Testis (tissue), 2 donors: ENCODE measurements at regions not wholly inside any gene's neighbourhood (a gene's known extent, or its start where the extent isn't known, plus 50 kb on each side); places are given as distances from the start of the nearest gene placed in this dataset.

Experiments
- DNase-seq: peaks from one replicate; pipeline ENCODE4 v3.0.0-alpha.2; 2019
- H3K27ac ChIP-seq, 2 donors: fragments of 200-600 bp; sonication (generic); one replicate each; pipeline ENCODE4 v1.5.1; 2019
- H3K27me3 ChIP-seq: fragments of 200-600 bp; sonication (generic); one replicate; pipeline ENCODE4 v1.5.1; 2019
- H3K36me3 ChIP-seq: fragments of 200-600 bp; sonication (generic); one replicate; pipeline ENCODE4 v1.5.1; 2017; ENCODE audit warnings: low read depth; ENCODE audit errors: missing control alignments
- H3K4me1 ChIP-seq: fragments of 200-600 bp; sonication (generic); one replicate; pipeline ENCODE4 v1.5.1; 2019
- H3K4me3 ChIP-seq, 2 donors: fragments of 200-600 bp; sonication (generic); one replicate each; pipeline ENCODE4 v1.5.1; 2017 to 2019
- H3K9me3 ChIP-seq: fragments of 200-600 bp; sonication (generic); one replicate; pipeline ENCODE4 v1.5.1; 2017
- CTCF ChIP-seq, 3 experiments: fragments of 450-650 bp in 2 of 3; fragments of 200-600 bp in 1 of 3; sonication (generic) in 1 of 3; IDR thresholded peaks; one replicate each; pipeline ENCODE4 v1.5.1; 2016 to 2019; ENCODE audit warnings: antibody characterized with exemption in 3 of 3, mild to moderate bottlenecking in 2 of 3, moderate library complexity in 1 of 3
- POLR2A ChIP-seq: fragments of 450-650 bp; IDR thresholded peaks from one replicate; pipeline ENCODE4 v1.6.1; 2017; ENCODE audit warnings: antibody characterized with exemption, mild to moderate bottlenecking, moderate library complexity
- WGBS, 2 donors: methylation state at CpG; one replicate each; pipeline ENCODE4 v1.1.5; 2018; 5-methylcytosine and 5-hydroxymethylcytosine counted together
- intact Hi-C: fragments of 100-400 bp; cut with DNase I; formaldehyde crosslinking; loops from one replicate; pipeline ENCODE4 v1.15.1; 2023; ENCODE audit warnings: low total_unique reads

- Histone ChIP-seq H3K4me1 (no peaks in the 10 kb centered on the region), H3K36me3 (no peaks in the 10 kb centered on the region), H3K27me3 (no peaks in the 10 kb centered on the region), H3K4me3 (no peak overlapping the region), H3K9me3 (no peaks in the 10 kb centered on the region), H3K27ac (no peak overlapping the region)
- DNase-seq, result no peak
- TF ChIP-seq CTCF (IDR thresholded peaks at IDR 0.05), result no peak
- no peak for TF ChIP-seq POLR2A
- intact Hi-C loops, result no loop called here
These were observed 117.3 kb upstream of the PDE4D start for GRCh38 chr5:60010853-60011252.

- no peak for DNase-seq
- Histone ChIP-seq H3K4me1 (no peaks in the 10 kb centered on the region), H3K4me3 (no peak overlapping the region), H3K27me3 (no peaks in the 10 kb centered on the region), H3K27ac (no peak overlapping the region), H3K9me3 (no peaks in the 10 kb centered on the region), H3K36me3 (no peaks in the 10 kb centered on the region)
- no peak for TF ChIP-seq POLR2A
- TF ChIP-seq CTCF (IDR thresholded peaks at IDR 0.05), result no peak
- 81 to 85% methylated on average over 1 of the region's 1 CpG for WGBS, 2 donors
- intact Hi-C loops, result no loop called here
These were observed 116.8 kb upstream of the PDE4D start for GRCh38 chr5:60010328-60010727.

GRCh38 chr5:60007729-60008128, 114.2 kb upstream of the PDE4D start:
- DNase-seq, result no peak
- Histone ChIP-seq H3K4me3 (no peak overlapping the region), H3K36me3 (no peaks in the 10 kb centered on the region), H3K27me3 (no peaks in the 10 kb centered on the region), H3K9me3 (no peaks in the 10 kb centered on the region), H3K27ac (no peak overlapping the region), H3K4me1 (no peaks in the 10 kb centered on the region)
- TF ChIP-seq POLR2A, result no peak
- TF ChIP-seq CTCF (IDR thresholded peaks at IDR 0.05), result no peak
- intact Hi-C loops, result no loop called here
- 89 to 91% methylated on average over 2 of the region's 2 CpGs for WGBS, 2 donors

DNA sequence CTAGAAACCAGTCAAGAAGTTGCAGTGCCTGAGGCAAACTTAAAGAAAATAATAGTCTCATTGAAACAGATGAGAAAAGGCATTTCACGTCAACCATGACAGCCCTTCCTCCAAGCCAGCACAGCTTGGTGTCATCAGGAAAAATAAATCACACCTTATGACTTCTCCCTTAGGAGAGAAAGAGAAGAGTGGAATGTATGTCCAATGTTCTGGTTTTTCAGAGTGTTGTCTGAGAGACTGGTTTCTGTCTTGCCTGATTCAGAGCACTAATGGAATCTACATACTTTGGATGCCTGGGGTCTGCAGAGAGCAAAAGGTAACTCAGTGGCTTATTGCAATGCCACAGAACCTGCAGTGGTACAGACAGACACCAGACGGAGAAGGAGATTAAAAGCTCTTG, 105.5 kb upstream of the PDE4D start:
- intact Hi-C loops, result no loop called here
- no peaks in the 10 kb centered on the region for H3K27me3 ChIP-seq
- H3K27ac ChIP-seq, result no peak overlapping the region
- TF ChIP-seq POLR2A (no peak), CTCF (IDR thresholded peaks at IDR 0.05) (no peak)
- no peaks in the 10 kb centered on the region for H3K9me3 ChIP-seq
- no peaks in the 10 kb centered on the region for H3K36me3 ChIP-seq
- no peak overlapping the region for H3K4me3 ChIP-seq
- 53 to 56% methylated on average over 2 of the region's 2 CpGs for WGBS, 2 donors
- H3K4me1 ChIP-seq, result no peaks in the 10 kb centered on the region
- DNase-seq, result no peak

- 83 to 90% methylated on average over 3 of the region's 3 CpGs for WGBS, 2 donors
- TF ChIP-seq POLR2A (no peak), CTCF (IDR thresholded peaks at IDR 0.05) (no peak)
- H3K27ac ChIP-seq, result no peak overlapping the region
- intact Hi-C loops, result no loop called here
- no peaks in the 10 kb centered on the region for H3K27me3 ChIP-seq
- no peaks in the 10 kb centered on the region for H3K36me3 ChIP-seq
- H3K9me3 ChIP-seq, result no peaks in the 10 kb centered on the region
- DNase-seq, result no peak
- no peak overlapping the region for H3K4me3 ChIP-seq
- H3K4me1 ChIP-seq, result no peaks in the 10 kb centered on the region
These were observed 98.7 kb upstream of the PDE4D start for GRCh38 chr5:59992206-59992605.
